Stomach (tissue), 4 donors: ENCODE measurements at regions not wholly inside any gene's neighbourhood (a gene's known extent, or its start where the extent isn't known, plus 50 kb on each side); places are given as distances from the start of the nearest gene placed in this dataset.

Experiments used
- POLR2A ChIP-seq, 4 donors: fragments of 450-650 bp; IDR thresholded peaks; one replicate each; pipeline ENCODE4 v1.6.1; 2016; ENCODE audit warnings: antibody characterized with exemption in 4 of 4, control low read depth in 2 of 4, mild to moderate bottlenecking in 1 of 4, moderate library complexity in 1 of 4
- POLR2AphosphoS5 ChIP-seq, 3 donors: sonication (generic); formaldehyde crosslinking; IDR thresholded peaks; one replicate each; pipeline ENCODE4 v1.6.1; 2016; ENCODE audit warnings: antibody characterized with exemption in 3 of 3
- TF ChIP-seq, protein P1 (sequence below), 7 experiments: fragments of 450-650 bp in 4 of 7; fragments of 200-600 bp in 3 of 7; sonication (generic) in 3 of 7; IDR thresholded peaks; one replicate each; pipeline ENCODE4 v1.5.1; 2016 to 2019; ENCODE audit warnings: antibody characterized with exemption in 7 of 7, control low read depth in 2 of 7, mild to moderate bottlenecking in 1 of 7

DNA sequence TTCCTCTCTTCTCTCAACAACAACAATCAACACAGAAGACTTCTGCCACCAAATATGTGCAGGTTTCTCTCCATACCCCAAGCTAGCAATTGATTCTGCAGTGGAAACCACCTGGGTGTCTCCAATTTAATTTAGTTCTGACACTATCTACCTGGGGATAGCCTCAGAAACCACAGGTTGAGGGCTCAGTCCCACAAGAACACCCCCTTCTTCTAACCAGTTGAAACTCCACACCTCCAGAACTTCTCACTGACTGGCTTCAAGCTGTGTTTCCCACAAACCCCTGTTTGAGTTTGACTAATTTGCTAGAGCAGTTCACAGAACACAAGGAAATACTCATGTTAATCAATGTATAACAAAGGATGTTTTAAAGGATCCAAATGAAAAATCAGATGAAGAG lies 52.5 kb upstream of the SPTLC3 start:
- TF ChIP-seq, protein P1, sequence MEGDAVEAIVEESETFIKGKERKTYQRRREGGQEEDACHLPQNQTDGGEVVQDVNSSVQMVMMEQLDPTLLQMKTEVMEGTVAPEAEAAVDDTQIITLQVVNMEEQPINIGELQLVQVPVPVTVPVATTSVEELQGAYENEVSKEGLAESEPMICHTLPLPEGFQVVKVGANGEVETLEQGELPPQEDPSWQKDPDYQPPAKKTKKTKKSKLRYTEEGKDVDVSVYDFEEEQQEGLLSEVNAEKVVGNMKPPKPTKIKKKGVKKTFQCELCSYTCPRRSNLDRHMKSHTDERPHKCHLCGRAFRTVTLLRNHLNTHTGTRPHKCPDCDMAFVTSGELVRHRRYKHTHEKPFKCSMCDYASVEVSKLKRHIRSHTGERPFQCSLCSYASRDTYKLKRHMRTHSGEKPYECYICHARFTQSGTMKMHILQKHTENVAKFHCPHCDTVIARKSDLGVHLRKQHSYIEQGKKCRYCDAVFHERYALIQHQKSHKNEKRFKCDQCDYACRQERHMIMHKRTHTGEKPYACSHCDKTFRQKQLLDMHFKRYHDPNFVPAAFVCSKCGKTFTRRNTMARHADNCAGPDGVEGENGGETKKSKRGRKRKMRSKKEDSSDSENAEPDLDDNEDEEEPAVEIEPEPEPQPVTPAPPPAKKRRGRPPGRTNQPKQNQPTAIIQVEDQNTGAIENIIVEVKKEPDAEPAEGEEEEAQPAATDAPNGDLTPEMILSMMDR (IDR thresholded peaks at IDR 0.05) = no peak
- TF ChIP-seq POLR2A (IDR thresholded peaks at IDR 0.05) (no peak), POLR2AphosphoS5 (IDR thresholded peaks at IDR 0.05) (no peak)
